Caki2 (cell line): ENCODE measurements at regions not wholly inside any gene's neighbourhood (a gene's known extent, or its start where the extent isn't known, plus 50 kb on each side); places are given as distances from the start of the nearest gene placed in this dataset.

ENCODE experiments used
- DNase-seq: peaks from one replicate; pipeline ENCODE4 v3.0.0-alpha.2; 2015; ENCODE audit warnings: low read depth
- in situ Hi-C: cut with HindIII; loops from 2 replicates; pipeline ENCODE4 v1.10.0; 2016; ENCODE audit warnings: low sequenced_read_pairs, low pct_unique_long_range_greater_than_20kb, mixed read lengths

- DNase-seq, result no peak
- in situ Hi-C loops, result no loop called here
Observed at GRCh38 chr13:91193358-91193757, 154.1 kb upstream of the MIR17HG start.

DNA sequence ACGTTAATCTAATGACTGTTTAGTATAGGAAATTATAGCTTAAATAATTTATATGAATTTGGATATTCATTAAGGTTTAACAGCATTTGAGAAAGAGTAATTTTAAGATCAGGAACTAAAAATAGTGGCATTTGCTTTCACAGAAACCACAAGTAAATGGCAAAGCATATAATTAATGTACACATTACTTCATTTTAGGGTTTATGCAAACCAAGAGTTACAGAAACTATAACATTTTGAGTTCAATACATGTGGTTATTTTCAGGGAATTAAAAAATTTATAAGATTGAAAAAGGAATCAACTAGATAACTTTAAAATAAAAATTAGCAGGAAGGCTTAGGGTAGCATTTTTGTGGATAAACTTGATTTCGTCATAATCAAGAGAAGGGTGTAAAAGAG is 151.7 kb upstream of the MIR17HG start:
- in situ Hi-C loops, result no loop called here
- DNase-seq, result no peak

- in situ Hi-C loops, result no loop called here
- no peak for DNase-seq
Observed at GRCh38 chr13:91196958-91197357, 150.5 kb upstream of the MIR17HG start.

- in situ Hi-C loops, result no loop called here
- DNase-seq, result no peak
Observed at GRCh38 chr13:91199866-91200265, 147.6 kb upstream of the MIR17HG start.

DNA sequence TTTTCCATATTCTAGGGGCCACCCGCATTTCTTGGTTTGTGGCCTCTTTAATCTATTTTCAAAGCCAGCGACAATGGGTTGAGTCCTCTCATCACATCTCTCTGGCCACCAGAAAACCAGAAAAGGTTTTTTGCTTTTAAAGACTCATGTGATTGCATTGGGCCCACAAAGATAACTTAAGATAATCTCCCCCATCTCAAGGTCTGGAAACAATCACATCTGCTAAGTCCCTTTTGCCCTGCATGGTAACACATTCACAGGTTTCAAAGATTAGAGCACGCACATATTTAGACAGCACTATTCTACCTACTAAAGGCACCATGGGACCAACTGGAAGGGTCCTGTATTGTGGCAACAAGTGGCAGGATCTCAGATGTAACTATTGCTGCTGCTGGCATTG is 147.0 kb upstream of the MIR17HG start:
- in situ Hi-C loops, result no loop called here
- DNase-seq, result no peak

DNA sequence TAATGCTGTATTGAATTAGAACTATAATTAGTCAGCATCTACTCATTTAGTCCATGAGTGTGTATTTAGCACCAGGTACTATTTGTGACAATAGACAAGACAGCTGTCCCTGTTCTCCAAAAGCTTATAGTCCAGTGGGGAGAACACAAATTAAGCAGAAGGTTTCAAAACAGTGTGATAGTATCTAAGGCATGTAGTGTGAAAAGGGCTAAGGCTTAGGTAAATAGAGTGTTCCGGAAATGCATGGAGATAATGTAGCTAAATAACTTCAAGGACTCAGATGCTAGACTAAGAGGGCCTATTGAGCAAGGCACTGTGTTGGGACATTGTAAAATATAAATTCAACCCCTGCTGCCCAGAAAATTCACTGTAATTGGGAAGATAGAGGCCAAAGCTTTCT is 144.1 kb upstream of the MIR17HG start:
- no peak for DNase-seq
- in situ Hi-C loops, result no loop called here

DNA sequence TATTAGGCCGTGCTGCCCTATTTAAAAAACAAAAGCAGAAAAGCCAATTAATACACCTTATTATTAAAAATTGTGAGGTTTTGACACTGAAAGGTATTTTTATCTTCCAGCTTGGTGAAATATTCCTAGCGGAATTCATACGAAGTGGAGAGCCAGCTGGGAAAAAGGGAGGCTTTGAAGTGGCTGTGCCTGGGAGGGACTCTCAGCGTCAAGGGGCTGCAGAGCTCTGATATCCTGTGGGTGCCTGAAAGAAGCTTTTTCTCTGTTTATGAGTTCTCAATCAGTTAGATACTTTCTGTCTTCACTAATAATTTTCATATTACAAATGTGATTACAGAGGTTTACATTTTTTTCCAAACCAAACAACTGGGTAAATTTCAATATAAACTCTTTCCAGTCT is 140.2 kb upstream of the MIR17HG start:
- in situ Hi-C loops, result no loop called here
- no peak for DNase-seq

GRCh38 chr13:91211510-91211909 is 136.0 kb upstream of the MIR17HG start:
- no peak for DNase-seq
- in situ Hi-C loops, result no loop called here

GRCh38 chr13:91212231-91212630 is 135.3 kb upstream of the MIR17HG start:
- no peak for DNase-seq
- in situ Hi-C loops, result no loop called here

- in situ Hi-C loops, result no loop called here
- no peak for DNase-seq
Observed at GRCh38 chr13:91214031-91214430, 133.5 kb upstream of the MIR17HG start.

GRCh38 chr13:91216928-91217700 is 130.4 kb upstream of the MIR17HG start:
- no peak for DNase-seq
- in situ Hi-C loops, result no loop called here

- DNase-seq, result no peak
- in situ Hi-C loops, result no loop called here
Observed at GRCh38 chr13:91219201-91219600, 128.3 kb upstream of the MIR17HG start.

- no peak for DNase-seq
- in situ Hi-C loops, result no loop called here
Observed at GRCh38 chr13:91220872-91221271, 126.6 kb upstream of the MIR17HG start.

- no peak for DNase-seq
- in situ Hi-C loops, result no loop called here
Observed at GRCh38 chr13:91228108-91228507, 119.4 kb upstream of the MIR17HG start.

DNA sequence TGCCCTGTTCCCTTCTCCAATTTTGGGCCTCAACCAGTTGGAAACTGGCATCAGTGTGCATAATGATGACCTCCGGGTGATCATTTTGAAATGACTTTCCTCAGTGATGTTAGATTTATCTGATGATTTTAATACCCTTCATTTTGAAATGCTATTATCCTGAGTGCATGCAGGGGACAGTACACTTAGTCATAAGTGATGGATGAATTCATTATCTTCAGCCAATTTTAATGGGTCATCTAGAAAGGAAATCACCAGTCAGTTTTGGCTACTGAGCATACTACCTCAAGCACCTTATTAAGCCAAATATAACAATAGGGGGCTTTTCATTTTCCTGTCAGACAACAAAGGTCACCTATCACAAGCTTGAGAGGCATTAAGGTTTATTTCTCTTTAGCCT is 118.5 kb upstream of the MIR17HG start:
- in situ Hi-C loops, result no loop called here
- no peak for DNase-seq

- DNase-seq, result no peak
- in situ Hi-C loops, result no loop called here
Observed at GRCh38 chr13:91232716-91233115, 114.8 kb upstream of the MIR17HG start.

DNA sequence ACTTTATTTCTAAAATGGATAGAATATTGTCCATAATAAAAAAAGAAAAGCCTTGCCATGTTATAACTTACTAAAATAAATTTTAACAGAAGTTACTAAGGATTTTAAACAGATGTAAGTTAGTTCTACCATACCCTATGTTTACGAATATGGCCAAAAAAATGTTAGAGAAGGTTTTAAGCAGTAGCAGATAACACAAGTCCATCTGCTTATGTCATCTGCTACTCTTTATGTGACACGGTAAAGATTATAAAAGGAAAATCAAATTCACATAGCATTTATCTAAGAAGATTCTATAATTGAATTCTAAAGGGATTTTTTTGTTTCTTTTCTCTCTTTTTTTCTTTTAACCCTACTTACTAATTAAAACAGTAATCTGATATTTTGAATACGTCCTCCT is 114.2 kb upstream of the MIR17HG start:
- in situ Hi-C loops, result no loop called here
- DNase-seq, result no peak

- DNase-seq, result no peak
- in situ Hi-C loops, result no loop called here
Observed at GRCh38 chr13:91236182-91236581, 111.3 kb upstream of the MIR17HG start.

- in situ Hi-C loops, result no loop called here
Observed at GRCh38 chr13:91236921-91237320, 110.6 kb upstream of the MIR17HG start.

DNA sequence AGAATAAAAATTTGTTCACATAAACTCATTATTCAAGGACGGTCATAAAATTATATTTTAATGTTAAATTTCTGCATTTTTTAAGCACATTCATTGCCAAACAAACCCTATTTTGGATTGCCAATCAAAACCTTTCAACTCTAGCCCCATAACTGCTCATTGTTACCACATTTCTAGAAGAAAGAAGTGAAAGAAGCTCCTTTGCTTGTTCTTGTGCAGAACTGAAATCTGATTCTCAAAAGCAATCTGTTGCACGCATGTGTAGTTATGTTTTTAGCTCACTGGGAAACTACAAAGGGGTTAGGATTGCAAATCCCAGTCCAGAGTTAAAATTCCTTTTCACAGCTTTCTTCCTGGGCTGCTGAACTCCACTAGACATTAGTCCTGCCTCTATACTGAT is 109.5 kb upstream of the MIR17HG start:
- in situ Hi-C loops, result no loop called here

More at GRCh38 chr13:91236921-91237320, 110.6 kb upstream of the MIR17HG start:
- no peak for DNase-seq

More for the DNA sequence above, 109.5 kb upstream of the MIR17HG start:
- no peak for DNase-seq
